NCI-H2107 (cell line): ENCODE measurements at regions not wholly inside any gene's neighbourhood (a gene's known extent, or its start where the extent isn't known, plus 50 kb on each side); places are given as distances from the start of the nearest gene placed in this dataset.
"Not testable (repeated sequence)": the region's sequence is repeated elsewhere in the genome, so short reads cannot be mapped to it uniquely, and the experiment has no call there.

Source experiments
- DNase-seq: peaks from one replicate; lab custom pipeline; 2025; lab: John Stamatoyannopoulos, UW

DNA sequence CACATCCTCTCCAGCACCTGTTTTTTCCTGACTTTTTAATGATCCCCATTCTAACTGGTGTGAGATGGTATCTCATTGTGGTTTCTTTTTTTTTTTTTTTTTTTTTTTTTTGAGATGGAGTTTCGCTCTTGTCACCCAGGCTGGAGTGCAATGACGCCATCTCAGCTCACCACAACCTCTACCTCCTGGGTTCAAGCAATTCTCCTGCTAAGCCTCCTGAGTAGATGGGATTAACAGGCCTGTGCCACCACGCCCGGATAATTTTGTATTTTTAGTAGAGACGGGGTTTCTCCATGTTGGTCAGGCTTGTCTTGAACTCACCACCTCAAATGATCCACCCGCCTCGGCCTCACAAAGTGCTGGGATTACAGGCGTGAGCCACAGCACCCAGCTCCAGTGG lies 184.7 kb downstream of the C9orf152 start:
- not testable (repeated sequence) for DNase-seq

DNA sequence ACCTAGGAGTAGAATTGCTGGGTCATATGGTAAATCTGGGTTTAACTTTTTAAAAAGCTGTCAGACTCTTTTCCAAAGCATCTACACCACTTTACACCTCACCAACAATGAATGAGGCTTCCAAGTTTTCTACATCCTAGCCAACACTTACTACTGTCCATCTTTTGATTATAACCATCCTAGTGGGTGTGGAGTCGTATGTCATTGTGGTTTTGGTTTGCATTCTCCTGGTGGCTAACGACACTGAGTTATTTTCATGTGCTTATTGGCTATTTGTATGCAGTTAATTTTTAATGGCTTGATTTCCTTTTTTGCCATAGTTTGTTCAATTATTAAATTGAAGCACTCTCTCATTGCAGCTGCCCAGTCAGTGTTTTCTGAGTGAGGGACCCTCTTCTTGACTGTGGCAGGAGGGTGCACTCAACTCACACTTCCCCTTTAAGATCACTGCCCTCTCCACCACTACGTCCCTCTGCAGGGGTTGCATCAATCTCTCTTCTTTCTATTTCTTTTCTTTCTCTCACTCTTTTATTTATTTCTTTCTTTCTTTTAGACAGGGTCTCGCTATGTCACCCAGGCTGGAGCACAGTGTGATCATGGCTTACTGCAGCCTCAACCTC lies 182.3 kb downstream of the C9orf152 start:
- no peak for DNase-seq

DNA sequence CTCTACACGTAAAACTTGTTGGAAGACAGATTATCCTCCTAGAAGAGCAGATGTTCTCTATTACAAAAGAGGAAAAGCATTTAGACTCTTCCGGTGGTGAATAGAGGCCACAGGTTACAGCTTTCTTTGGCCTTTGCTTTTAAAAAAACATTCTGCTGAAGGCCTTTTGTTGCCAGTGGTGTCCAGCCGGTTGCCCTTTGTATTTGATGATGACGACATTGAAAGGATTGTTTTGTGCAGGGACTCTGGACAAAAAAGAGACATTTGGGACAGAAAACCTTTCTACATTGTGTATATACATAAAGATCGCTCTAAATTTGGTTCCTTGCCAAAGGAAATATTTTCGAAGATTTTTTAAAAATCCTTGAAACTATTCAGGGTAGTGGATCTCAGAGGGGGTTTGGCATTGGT lies 180.3 kb downstream of the C9orf152 start:
- DNase-seq = no peak

DNA sequence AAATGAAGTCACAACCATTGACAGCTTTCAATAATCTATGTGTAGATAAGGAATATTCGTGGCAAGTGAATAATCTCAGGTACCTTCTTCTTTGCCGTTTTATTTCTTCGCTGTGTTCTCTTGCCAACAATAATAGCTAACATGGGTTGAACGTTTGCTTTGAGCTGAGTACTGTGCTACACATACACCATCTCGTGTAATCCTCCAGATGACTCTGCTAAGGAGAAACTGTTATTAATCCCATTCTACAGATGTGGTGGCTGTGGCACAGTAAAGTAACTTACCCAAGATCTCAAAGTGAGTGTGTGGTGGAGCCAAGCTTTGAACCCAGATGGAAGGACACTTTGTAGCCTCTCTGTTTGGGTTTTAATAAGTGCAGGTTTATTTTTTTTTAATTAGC lies 179.7 kb downstream of the C9orf152 start:
- DNase-seq = no peak

DNA sequence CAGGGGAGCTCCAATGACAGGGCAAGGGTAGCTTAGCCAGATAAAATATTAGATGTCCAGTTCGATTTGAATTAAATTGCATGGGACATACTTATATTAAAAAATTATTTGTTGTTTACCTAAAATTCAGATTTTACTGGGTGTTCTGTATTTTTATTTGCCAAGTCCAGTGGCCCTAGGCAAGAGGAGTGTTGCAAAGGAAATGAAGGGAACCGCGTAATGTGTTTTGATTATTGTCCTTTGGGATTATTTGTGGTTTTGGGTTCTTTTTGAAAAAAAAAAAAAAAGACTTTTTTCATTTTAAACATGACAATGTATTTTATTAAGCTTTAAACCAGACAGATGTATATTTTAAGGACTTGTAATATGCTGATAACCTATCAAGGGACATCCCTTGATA lies 179.3 kb downstream of the C9orf152 start:
- DNase-seq = no peak

DNA sequence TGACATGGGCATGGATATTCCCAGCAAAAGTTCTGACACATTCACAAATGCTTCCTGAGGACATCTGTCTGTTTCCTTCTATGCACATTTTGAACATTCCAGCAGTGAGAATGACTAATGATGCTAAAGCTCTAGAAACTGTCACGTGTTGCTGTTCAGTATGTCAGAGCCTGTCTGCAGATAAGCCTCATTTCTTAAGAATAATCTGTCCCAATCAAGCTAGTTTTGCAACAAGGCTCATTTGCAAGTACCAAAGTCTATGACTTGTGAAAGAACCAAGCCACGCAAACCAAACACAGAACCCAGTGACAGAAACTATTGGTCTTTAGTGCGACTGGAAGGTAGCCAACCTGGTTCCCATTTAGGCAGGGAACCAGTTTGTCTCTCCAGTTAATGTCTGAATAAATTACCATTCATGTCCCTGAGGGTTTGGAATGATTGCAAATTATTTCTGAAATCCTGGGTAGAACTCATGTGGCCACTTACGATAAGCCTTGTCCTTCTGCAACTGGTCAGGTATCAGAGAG lies 178.5 kb downstream of the C9orf152 start:
- no peak for DNase-seq

DNA sequence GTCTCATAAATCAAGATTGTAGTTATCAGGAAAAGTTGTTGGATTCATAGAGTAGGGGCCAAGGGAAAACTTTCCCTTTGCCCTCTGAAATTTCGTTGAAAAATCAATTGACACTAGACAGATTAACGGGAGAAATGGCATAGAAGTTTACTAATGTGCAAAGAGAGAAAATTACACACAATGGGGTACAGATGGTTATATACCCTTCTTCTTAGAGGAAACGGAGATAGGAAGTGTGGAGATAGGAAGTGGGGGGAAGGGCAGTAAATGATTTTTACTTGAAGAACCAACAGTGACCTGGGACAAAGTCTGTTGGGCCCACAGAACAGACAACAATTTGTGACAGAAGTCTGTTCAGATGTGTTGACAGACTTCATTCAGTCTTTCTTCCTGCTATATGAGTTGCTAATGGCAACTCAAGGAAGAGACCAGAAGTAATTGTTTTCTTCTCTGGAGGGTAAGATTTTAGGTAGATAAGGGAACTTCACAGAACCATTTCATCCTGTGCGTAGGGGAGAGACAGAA lies 177.9 kb downstream of the C9orf152 start:
- no peak for DNase-seq

DNA sequence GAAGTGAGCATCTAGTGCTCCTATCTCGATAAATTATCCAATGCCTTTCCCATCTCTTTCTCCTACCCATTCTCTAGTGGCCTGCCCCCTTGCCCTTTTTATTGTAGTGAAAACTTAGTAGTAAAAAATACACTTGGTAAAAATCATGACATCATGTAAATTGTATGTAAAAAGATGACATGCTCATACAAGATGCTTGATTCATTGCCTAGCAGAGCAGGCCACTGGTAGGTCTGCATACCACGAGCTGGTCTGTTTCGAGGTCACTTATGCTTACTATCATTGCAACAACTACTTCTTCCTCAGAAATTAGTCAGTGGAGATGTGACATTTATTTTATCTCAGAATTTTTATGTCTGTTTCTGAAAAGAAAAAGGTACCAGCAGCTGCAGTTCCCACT lies 177.3 kb downstream of the C9orf152 start:
- no peak for DNase-seq

DNA sequence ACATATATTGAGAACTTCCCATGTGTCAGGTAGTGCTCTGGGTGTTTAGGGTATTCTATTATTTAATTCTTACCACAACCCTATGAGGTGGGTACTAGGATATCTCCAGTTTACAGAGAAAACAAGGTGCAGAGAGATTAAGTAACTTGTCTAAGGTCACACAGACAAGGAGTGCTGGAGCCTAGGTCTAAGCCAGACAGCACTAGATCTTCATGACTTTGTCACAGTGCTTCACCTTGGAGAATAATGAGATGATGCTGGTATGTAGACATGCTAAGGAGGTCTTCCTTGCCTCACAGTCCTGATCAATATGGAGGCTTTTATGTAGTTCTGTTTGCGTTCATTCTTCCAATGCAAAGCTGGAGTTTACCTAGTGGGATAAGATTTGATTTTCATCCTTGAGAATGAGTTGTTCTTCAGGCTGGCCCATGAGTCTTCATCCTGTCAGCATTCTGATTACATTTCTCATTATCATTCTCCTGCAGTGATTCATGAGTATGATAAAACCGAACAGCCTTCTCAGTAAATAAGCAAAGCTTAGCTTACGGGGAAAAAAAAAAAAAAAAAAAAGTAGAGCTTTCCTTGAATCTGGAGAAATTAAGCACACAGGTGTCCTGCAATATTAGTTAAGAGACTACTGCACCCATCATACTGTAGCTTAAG lies 176.3 kb downstream of the C9orf152 start:
- DNase-seq = no peak

DNA sequence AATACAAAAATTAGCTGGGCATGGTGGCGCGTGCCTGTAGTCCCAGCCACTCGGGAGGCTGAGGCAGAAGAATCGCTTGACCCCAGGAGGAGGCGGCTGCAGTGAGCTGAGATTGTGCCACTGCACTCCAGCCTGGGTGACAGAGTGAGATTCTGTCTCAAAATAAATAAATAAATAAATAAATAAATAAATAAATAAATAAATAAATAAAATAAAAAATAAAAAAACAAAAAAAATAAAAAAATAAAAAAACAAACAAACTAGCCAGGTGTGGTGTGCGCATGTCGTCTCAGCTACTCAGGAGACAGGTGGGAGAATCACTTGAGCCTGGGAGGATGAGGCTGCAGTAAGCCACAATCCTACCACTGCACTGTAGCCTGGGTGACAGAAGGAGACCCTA lies 175.4 kb downstream of the C9orf152 start:
- not testable (repeated sequence) for DNase-seq

DNA sequence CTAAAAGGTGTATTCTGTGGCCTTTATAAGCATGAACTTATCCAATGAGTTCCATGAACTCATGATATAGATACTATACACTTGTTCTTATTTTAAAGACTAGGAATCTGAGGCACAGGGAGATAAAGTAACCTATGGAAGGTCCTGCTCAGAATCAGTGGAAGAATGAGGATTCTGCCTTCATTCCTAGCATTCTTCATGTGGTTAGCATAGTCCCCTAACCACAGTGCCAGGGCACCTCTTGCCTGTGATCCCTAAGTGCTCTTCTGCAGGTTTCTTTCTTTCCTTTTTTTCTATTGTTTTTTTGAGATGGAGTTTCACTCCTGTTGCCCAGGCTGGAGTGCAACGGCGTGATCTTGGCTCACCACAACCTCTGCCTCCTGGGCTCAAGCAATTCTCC lies 174.1 kb downstream of the C9orf152 start:
- no peak for DNase-seq

DNA sequence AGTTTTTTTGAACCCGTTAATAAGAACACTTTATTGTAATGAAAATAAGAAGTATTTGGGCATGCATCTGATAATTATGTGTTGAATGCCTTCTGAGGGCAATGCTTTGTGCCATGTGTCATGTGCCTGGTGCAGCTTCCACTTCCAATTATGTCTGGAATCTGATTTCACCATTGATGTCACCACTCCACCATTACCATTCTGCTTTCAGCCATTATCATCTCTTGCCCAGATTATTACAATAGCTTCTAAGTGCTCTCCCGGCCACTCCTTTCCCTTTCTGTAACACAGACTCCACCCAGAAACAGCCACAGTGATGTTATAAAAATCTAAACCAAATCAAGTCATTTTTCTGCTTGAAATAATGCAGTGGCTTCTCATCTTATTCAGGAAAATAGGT lies 171.7 kb downstream of the C9orf152 start:
- DNase-seq = no peak

DNA sequence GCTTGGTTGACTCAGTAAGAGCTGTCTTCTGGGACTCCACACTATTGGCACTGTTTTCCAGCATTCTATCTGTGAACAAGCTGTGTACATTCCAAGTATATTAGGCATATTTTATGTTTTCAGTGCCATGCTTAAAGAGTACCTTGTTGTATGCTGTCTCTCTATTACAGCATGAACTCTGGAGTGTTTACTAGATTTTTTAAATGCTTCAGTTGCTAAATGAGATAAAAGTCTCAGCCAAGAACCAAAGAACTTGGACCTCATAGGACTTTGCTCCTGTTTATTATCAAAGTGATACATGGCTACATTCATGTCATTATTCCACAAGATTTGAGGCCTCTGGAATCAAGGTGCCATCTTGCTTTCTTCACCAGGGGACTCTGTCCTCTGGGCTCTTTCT lies 167.2 kb downstream of the C9orf152 start:
- DNase-seq = no peak

DNA sequence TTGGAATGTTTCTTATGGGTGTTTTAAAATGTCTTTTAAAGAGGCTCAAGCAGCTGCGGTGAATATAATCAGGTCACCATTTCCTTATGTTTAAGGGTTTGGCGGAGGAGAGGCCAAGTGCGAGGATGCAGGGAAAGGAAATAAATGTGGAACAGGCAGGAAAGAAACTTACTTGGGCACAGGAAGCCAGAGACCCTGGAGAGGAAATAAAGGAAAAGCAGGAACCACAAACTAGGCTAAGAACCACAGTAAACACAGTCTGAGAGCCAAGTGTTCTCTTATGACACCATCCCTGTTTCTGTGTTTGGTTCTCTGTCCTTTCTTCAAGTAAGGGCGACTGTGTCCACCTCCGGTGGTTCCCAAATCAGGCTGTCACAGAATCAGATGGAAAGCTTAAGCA lies 166.5 kb downstream of the C9orf152 start:
- DNase-seq = no peak

DNA sequence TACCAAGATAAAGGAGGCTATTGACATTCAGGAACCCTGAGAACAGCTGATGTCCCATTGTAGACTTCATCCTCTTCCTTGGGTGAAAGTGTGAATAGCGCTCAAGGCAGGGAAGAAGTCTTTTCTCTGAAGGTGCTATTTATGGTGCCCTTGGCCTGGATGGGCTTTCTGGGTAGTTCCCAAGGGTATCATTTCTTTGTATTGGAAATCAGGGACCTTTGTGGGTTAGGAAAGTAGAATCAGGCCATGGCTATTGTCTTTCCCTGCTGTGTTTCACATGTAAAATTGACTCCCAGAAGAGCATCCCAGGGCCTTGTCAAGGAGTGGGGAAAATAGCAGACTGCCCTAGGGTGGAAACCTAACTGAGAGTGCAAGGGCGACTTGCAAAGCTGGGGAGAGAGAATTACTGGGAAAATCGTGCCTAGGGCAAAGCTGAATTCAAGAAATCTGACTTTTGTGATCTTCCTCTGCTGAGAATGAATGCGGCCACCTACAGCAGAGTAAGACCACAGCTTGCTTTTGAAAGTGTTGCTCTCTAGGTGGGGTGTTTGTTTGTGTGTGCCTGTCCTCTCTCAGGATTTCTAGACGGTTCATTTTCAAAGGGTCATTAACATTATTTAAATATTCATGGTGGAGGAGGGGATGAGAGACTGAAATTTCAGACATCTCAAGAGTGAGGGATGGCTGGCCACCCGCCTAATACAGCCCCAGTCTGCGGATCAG lies 160.6 kb downstream of the C9orf152 start:
- DNase-seq = no peak

DNA sequence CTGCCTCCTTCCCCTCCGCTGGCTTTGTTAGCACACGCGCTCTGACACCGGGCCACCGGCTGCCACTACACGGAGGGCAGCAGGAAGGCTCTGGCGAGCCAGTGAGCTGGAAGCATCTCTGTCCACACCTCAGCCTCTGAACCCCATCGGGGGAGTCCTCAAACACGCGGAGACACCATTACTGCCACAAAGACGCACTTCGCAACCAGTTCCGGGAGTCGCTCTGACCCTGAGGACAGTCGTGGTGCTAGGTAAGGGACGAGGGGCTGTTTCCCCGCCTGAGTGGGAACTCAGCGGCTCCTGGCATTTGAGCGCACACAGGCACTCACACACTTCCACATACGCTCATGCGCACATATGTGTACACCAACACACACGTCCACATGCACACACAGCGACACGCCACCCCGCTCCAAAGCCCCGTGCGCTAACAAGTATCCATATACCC lies 160.0 kb downstream of the C9orf152 start:
- DNase-seq = no peak

DNA sequence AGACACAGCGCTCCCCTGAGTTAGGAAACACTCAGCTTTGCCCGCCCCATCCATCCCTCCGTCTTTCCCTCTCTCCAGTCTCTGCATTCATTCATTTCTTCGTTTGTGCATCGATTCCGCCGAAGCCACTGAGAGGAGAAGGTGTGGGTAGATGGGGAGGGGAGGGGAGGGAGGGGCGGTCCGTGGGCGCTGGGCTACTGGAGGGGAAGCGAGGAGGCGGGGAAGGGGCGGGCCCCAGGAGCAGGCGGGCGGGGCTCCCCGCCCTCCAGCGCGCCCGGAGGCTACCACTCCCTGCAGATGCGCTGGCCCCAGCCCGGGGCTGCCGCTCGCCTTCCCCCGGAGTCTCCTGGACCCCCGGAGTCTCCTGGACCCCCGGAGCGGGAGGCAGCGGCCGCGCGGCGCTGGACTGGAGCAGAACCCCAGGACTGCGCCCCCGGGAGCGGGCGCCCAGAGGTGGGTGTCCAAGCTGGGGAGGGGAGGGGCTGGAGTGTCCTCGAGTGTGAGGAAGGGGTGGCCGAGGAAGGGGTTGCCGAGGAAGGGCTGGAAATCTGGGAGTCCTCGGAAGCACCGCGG lies 159.5 kb downstream of the C9orf152 start:
- no peak for DNase-seq

DNA sequence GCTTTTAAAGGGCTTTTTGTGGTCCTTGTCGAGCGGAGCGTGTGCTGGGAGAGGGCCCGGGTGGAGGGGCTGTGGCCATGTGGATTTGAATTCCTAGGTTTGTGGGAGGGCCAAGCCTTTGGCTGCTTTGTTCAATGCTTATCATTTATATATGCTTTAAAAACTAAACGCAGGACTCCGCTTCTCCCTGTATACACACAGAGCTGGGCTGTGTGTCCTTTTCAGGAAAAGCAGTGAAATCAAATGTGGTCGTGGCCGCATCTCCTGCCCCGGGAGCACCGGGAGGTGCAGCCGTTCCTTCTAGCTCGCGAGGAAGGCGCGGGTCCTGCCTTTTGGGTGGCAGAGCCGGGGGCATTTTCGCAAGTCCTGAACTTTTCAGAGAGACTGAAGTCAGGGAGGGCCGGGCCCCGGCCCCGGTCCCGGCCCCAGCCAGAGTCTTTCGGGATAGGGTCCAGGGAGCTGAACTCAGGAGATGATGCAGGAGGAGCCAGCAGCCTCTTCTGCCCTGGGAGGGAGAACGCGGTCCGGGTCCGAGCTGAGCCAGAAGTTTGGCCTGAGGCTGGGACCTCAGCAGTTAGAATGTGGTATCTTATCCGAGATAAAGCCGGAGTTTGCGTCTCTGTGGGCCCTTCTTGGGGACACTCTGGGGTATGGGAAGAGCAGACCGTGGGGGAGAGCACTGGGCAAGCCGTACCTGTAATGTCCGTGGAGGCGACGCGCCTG lies 158.8 kb downstream of the C9orf152 start:
- DNase-seq = no peak

DNA sequence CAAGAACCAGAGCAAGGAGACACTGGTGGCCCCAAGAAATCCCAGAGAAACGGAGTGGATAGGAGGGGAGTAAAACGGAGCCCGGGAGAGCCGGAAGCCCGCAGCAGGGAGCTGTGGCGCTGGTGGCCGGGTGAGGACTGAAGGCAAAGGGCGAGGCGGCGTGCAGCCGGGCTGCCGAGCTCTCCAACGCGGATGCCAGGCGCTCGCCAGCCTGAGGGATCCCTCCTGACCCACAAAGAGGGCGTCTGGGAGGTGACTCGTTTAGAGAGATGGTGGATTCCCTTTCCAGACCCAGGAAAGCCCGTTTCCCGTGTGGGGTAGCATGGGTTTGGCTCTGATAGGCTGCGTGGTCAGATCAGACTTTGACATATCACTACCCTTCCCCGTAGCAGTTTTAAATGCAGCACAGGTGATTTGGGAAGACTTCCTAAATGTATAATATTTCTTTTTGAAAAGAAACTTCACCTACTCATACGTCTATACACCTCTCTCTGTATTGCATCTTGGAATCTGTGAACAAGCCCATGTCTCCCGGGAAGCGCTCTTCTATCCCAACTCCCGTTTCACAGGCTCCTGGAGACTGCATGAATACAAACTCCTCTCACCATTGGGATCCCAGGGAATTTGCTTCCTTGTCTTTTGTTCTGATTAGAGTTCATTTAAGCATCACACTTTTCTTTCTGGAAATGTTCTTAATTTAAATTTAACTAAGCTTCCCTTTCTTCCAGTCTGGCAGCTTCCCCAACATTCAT lies 158.1 kb downstream of the C9orf152 start:
- no peak for DNase-seq

DNA sequence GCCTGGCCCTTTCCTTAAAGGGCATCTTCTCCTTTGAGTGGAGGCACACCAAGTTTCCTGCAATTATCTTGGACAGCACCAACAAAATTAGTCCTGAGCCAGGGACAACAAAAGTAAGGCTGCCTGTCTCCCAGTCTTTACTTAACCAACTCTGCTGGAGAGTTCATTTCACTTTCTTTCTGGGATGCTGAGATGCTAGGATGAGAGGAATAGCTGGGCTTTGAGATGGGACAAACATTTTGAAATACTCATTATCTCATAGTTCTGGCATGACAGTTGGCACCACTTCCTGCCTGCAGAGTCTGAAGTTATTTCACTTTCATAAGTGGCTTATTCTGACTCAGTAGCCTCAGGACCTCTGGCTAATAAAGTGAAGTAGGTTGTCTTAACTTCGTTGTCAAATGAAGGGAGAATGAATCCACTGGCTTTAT lies 157.0 kb downstream of the C9orf152 start:
- no peak for DNase-seq

DNA sequence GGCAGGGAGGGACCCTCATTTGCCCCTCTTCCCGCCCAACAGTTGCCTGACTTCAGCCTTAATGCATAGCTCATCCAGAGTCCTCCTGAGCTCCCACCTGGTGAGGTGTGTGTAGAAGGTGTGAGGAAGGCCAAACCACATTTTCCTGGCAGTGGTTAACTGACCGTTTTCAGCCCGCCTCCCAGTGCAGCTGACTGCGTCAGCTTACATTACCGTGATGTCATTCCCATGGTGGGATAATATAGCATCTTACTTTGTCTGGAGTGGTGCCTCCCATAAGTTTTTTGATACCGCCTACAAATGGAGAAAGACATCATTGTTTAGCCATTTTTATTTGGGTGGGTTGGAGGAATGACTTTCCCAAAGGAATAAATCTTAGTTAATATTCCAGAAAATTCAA lies 151.9 kb downstream of the C9orf152 start:
- DNase-seq = no peak
